GM18519 (cell line): ENCODE measurements at regions not wholly inside any gene's neighbourhood (a gene's known extent, or its start where the extent isn't known, plus 50 kb on each side); places are given as distances from the start of the nearest gene placed in this dataset.
"Not testable (repeated sequence)": the region's sequence is repeated elsewhere in the genome, so short reads cannot be mapped to it uniquely, and the experiment has no call there.

Experiments
- ATAC-seq: cut with Tn5 transposase; IDR thresholded peaks from one replicate; pipeline ENCODE4 v1.9.1; 2021; ENCODE audit warnings: mild to moderate bottlenecking, moderate library complexity; ENCODE audit not compliant: unreplicated experiment, low FRiP score

GRCh38 chr16:16559179-16559740 is 180.3 kb downstream of the NPIPA7 start:
- ATAC-seq = not testable (repeated sequence)

GRCh38 chr16:16561532-16561931 is 182.6 kb downstream of the NPIPA7 start:
- ATAC-seq = not testable (repeated sequence)

- not testable (repeated sequence) for ATAC-seq
Measured at GRCh38 chr16:16563962-16564361, 185.0 kb downstream of the NPIPA7 start.

GRCh38 chr16:16565326-16565725 is 186.4 kb downstream of the NPIPA7 start:
- not testable (repeated sequence) for ATAC-seq

DNA sequence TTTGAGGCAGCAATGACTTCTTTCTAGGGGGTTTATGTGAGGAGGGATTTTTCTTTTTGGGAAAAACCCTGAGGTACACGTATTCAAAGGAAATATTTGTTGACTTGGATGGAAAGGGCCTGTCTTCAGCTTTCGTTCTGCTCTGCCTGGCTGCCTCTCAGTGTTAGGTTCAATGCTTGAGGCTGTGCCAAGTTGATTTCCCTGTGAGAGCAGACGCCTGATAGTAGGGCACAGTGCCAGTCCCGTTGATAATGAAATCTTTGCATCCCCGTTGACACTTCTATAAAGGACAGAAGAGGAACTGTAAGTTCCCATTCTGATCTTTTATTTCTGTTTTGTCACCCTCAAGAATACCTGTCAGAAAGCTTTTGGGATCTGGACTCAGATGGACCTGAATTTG is 191.1 kb downstream of the NPIPA7 start:
- not testable (repeated sequence) for ATAC-seq

GRCh38 chr16:16570874-16571273 is 191.9 kb downstream of the NPIPA7 start:
- ATAC-seq = not testable (repeated sequence)

- ATAC-seq = not testable (repeated sequence)
Measured at GRCh38 chr16:16572130-16572774, 193.3 kb downstream of the NPIPA7 start.

DNA sequence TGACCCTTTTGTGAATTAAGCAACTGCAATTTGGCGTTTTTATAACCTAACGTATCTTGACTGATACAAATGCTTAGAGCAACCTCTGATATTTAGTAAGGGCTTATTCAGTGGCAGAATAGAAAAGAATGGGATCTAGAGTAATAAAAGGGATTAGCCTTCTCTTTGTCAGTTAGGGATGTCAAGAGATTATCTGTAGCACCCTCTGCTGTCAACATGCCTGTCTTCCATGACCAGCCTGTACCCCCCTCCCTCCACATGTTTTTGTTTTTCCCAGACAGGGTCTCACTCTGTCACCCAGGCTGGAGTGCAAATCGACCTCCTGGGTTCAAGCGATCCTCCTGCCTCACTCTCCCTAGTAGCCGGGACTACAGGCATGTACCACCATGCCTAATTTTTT is 198.1 kb downstream of the NPIPA7 start:
- ATAC-seq = not testable (repeated sequence)

DNA sequence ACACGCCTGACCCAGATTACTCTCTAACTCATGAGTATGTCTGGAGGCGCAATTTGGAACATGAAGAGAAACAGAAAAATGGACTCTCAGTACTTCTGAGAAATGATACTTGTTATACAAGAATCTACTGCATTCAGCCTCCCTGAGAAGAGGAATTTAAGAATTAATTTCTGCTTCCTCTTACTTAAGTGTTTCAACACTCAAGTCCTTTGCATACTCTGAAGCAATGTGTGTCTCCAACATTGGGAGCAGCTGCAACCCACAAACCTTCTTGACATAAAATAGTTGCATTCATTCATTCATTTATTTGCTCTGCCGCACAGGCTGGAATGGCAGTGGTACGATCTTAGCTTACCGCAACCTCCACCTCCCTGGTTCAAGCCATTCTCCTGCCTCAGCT is 199.8 kb downstream of the NPIPA7 start:
- ATAC-seq = no peak

GRCh38 chr16:16582916-16583315 is 204.0 kb downstream of the NPIPA7 start:
- not testable (repeated sequence) for ATAC-seq

DNA sequence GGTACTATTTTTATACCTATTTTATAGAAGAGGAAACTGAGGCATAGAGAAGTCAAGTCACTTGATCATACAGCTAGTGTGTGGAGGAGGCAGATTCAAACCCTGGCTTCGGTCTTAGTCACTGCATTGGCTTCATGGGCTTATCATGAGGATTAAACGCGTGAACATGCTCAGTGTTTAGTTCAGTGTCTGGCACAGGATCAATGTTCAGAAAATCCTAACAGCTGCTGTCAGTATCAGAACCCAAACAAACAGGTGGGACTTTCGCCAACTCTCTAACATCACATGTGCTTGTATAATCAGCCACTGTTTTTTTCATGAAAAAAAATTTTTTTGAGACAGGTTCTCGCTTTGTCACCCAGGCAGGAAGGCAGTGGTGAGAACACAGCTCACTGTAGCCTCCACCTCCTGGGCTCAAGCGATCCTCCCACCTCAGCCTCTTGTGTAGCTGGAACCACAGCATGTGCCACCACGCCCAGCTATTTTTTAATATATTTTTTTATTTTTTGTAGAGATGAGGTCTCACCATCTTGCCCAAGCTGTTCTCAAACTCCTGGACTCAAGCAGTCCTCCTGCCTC is 207.2 kb downstream of the NPIPA7 start:
- not testable (repeated sequence) for ATAC-seq

DNA sequence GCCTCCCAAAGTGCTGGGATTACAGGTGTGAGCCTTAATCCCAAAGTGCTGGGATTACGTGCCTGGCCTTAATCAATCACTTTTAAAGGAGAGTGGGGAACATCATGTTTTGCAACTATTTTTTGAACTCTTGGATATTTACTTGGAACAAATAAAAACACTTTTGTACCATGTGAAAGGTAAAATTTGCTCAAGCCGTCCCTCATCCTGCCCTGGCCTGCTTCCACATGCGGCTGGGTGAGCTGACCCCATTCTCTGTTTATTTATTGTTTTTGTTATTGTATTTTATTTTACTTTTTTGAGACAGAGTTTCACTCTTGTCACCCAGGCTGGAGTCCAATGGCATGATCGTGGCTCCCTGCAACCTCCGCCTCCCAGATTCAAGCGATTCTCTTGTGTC is 208.0 kb downstream of the NPIPA7 start:
- ATAC-seq = not testable (repeated sequence)

DNA sequence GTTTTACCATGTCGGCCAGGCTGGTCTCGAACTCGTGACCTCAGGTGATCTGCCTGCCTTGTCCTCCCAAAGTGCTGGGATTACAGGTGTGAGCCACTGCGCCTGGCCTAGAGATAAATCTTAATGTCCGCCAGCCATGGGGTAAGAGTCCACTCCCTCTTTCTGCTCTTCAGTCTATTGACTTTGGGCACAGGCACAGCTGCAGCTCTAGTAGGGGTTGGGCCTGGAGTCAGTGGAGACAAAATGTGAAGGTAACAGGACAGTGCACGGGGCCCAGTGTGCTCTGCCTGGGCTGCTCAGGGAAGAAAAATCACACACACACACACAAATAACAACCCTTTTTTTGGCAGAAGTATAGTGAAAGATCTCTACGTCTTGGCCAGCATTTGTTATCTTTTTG is 209.5 kb downstream of the NPIPA7 start:
- ATAC-seq = not testable (repeated sequence)

DNA sequence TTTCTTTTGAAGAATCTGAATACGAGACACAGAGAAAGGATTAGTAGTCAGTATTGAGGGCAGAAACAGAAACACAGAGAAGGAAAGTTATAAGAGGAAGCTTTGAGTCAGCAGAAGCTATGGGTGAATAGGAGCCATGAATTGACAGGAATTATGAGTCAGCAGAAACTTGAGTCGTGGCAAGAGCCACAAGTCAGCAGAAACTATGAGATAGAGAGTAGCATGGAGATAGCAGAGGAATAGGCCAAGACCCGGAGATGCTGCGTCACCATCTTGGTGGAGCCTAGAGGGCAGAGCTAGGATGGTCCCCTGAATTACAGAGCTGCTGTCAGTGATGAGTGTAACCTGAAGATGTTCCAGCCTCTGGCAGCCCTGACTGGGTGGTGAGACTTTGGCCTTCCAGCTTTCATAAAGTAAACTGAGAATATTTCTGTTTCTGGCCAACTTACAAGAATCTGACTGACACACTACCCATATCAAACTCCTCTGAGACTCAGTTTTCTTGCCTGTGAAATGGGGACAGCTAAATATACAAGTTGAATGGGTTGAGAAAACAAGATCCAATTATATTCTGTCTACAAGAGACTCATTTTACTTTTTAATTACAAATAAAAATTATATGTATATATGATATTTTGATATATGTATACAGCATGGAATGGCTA is 211.8 kb downstream of the NPIPA7 start:
- ATAC-seq = not testable (repeated sequence)

- not testable (repeated sequence) for ATAC-seq
Measured at GRCh38 chr16:16593156-16593863, 214.4 kb downstream of the NPIPA7 start.

- not testable (repeated sequence) for ATAC-seq
Measured at GRCh38 chr16:16595029-16595718, 216.2 kb downstream of the NPIPA7 start.

- not testable (repeated sequence) for ATAC-seq
Measured at GRCh38 chr16:16601239-16601638, 222.3 kb downstream of the NPIPA7 start.

- ATAC-seq = not testable (repeated sequence)
Measured at GRCh38 chr16:16607401-16608082, 228.6 kb downstream of the NPIPA7 start.

DNA sequence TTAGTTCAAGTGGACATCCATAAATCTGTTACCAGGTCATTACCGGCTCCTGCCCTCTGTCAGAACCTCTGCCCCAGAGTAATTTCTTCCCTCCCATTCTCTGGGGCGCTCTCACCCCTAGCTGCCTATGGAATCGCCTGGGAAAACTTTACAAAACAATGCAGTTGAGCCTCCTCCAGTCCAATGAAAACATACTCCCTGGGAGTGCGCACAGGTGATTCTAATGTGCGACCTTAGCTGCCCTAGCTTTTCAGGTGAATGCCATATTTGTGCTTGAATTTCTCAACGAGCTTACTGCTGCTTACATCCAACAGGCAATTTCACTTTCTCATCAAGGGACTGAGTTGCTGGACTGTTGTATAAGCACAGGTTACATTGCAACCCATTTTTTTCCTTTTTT is 230.7 kb downstream of the NPIPA7 start:
- ATAC-seq = not testable (repeated sequence)
